ENCODE measurements at regions not wholly inside any gene's neighbourhood (a gene's known extent, or its start where the extent isn't known, plus 50 kb on each side); places are given as distances from the start of the nearest gene placed in this dataset.
"Not testable (repeated sequence)": the region's sequence is repeated elsewhere in the genome, so short reads cannot be mapped to it uniquely, and the experiment has no call there.

DNA sequence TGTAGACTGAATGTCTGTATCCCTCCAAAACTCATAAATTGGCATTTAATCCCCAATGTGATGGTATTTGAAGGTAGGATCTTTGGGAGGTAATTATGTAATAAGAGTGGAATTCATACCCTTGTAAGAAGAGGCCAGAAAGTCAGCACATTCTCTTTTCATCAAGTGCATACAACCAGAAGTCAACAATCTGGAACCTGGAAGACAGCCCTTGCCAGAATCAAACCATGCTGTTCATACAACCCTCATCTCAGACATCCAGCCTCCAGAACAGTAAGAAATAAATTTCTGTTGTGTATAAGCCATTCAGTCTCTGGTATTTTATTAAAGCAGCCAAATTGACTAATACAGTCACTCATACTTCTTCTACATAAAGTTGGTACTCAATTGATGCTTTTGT, 481.0 kb upstream of the SOX9 start:
- Histone ChIP-seq H3K9me3 (ENCODE audit: control insufficient read depth, low read length) (no peaks in the 10 kb centered on the region), H3K4me1 (ENCODE audit: control insufficient read depth, insufficient read depth, low read length, poor library complexity, severe bottlenecking) (no peaks in the 10 kb centered on the region), H3K4me3 (ENCODE audit: insufficient read depth, low read depth, low read length, poor library complexity, severe bottlenecking) (no peak overlapping the region), H3K27ac (ENCODE audit: insufficient read depth, low read length, poor library complexity, severe bottlenecking) (no peak overlapping the region), H3K27me3 (replicated peaks; ENCODE audit: control insufficient read depth, insufficient read depth, low read length, poor library complexity, severe bottlenecking) (no peaks in the 10 kb centered on the region), H3K36me3 (ENCODE audit: control insufficient read depth, insufficient read depth, low read length) (no peaks in the 10 kb centered on the region)
- no peak for DNase-seq

DNA sequence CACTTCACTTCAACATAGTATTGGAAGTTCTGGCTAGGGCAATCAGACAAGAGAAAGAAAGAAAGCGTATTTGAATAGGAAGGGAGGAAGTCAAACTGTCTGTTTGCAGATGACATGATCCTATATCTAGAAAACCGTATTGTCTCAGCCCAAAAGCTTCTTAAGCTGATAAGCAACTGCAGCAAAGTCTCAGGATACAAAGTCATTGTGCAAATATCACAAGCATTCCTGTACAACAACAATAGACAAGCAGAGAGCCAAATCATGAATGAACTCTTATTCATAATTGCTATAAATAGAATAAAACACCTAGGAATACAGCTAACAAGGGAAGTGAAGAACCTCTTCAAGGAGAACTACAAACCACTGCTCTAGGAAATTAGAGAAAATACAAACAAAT, 473.9 kb upstream of the SOX9 start:
- not testable (repeated sequence) for H3K9me3 ChIP-seq (ENCODE audit: control insufficient read depth, low read length); H3K27ac ChIP-seq (ENCODE audit: insufficient read depth, low read length, poor library complexity, severe bottlenecking); H3K27me3 ChIP-seq (replicated peaks; ENCODE audit: control insufficient read depth, insufficient read depth, low read length, poor library complexity, severe bottlenecking); DNase-seq; H3K36me3 ChIP-seq (ENCODE audit: control insufficient read depth, insufficient read depth, low read length); H3K4me1 ChIP-seq (ENCODE audit: control insufficient read depth, insufficient read depth, low read length, poor library complexity, severe bottlenecking); H3K4me3 ChIP-seq (ENCODE audit: insufficient read depth, low read depth, low read length, poor library complexity, severe bottlenecking)

DNA sequence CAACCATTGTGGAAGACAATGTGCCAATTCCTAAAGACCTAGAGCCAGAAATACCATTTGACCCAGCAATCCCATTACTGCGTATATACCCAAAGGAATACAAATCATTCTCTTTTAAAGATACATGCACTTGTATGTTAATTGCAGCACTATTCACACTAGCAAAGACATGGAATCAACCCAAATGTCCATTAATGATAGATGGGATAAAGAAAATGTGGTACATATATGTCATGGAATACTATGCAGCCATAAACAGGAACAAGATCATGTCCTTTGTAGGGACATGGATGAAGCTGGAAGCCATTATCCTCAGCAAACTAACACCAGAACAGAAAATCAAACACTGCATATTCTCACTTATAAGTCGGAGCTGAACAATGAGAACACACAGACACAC, 472.5 kb upstream of the SOX9 start:
- not testable (repeated sequence) for H3K9me3 ChIP-seq (ENCODE audit: control insufficient read depth, low read length)

DNA sequence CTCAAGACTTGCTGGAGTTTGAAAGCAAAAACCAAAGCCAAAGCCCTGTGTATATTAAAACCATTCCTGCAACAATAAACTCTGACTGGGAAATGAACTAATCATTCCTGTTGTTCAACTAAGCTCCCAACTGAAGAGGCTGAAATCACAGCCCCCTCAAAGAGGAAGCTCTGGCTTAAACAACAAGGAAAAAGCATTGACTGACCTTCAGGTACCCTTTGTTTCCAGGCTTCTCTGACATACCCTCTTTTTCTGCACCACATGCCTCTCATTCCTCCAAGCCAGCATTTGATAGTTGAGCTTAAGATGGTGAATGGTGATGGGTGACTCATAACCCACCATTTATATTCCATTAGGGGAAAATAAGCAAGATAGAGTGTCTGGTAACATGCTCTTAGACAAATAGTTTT, 470.9 kb upstream of the SOX9 start:
- Histone ChIP-seq H3K27me3 (replicated peaks; ENCODE audit: control insufficient read depth, insufficient read depth, low read length, poor library complexity, severe bottlenecking) (no peaks in the 10 kb centered on the region), H3K4me1 (ENCODE audit: control insufficient read depth, insufficient read depth, low read length, poor library complexity, severe bottlenecking) (no peaks in the 10 kb centered on the region), H3K27ac (ENCODE audit: insufficient read depth, low read length, poor library complexity, severe bottlenecking) (no peak overlapping the region), H3K36me3 (ENCODE audit: control insufficient read depth, insufficient read depth, low read length) (no peaks in the 10 kb centered on the region), H3K4me3 (ENCODE audit: insufficient read depth, low read depth, low read length, poor library complexity, severe bottlenecking) (no peak overlapping the region), H3K9me3 (ENCODE audit: control insufficient read depth, low read length) (no peaks in the 10 kb centered on the region)
- DNase-seq: no peak

More for the DNA sequence above, 472.5 kb upstream of the SOX9 start:
- H3K27me3 ChIP-seq (replicated peaks; ENCODE audit: control insufficient read depth, insufficient read depth, low read length, poor library complexity, severe bottlenecking); H3K4me1 ChIP-seq (ENCODE audit: control insufficient read depth, insufficient read depth, low read length, poor library complexity, severe bottlenecking); DNase-seq; H3K27ac ChIP-seq (ENCODE audit: insufficient read depth, low read length, poor library complexity, severe bottlenecking); H3K4me3 ChIP-seq (ENCODE audit: insufficient read depth, low read depth, low read length, poor library complexity, severe bottlenecking); H3K36me3 ChIP-seq (ENCODE audit: control insufficient read depth, insufficient read depth, low read length): not testable (repeated sequence)

DNA sequence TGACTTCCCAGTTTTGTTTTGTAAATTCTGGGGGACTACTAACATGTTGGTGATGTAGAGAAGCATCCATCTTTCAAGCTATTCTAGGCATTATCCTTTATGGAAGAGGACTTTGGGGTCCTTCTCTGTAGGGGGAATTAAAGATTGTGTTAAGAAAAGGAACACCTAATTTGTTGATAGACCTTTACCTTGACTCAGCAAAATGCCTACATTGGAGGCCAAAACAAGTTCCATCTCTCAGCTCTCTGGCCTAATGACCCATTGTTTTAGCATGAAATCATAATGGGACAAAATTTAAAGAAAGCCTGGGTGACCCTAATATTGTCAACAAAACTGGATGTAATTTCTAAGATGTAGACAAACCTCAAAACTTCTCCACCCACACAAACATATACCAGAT, 465.3 kb upstream of the SOX9 start:
- H3K9me3 ChIP-seq (ENCODE audit: control insufficient read depth, low read length): no peaks in the 10 kb centered on the region

DNA sequence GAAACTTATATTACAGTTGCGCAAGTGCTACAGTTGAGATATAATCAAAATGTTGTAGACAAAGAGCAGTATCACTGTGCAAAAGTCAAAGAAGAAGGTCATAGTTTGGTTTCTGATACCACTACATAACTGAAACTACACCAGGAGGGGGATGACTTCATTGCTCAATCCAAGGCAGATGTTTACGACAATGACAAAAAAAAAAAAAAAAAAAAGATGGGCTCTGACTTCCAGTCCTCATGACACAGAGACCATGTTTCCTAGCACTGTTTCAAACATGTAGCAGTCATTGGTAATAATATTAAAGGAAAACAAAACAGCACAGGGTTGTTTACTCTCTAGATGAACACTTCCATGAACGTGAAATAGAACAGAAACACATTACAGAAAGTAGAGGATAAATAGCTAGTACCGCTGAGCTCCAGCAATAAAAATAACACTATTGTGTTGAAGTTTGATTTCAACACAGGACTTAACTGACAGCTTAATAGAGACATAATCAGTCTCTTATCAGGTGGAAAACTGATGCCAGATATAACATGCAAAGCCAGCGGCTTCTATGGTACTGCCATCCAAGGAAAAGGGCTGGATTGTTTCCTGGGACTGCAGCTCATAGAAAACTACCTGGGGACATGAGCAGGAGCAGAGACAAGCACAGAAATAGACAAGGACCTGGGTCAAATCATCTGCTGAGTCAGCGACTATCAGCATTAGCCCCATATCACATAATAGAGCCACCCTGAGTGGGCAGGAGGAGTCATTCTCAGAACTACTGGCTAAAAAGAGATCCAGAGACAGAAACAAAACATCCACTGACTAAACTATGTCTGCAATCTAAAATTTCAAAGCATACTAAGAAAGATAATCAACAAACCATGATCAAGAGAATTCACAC, 463.6 kb upstream of the SOX9 start:
- no peak for DNase-seq
- Histone ChIP-seq H3K4me3 (ENCODE audit: insufficient read depth, low read depth, low read length, poor library complexity, severe bottlenecking) (no peak overlapping the region), H3K4me1 (ENCODE audit: control insufficient read depth, insufficient read depth, low read length, poor library complexity, severe bottlenecking) (no peaks in the 10 kb centered on the region), H3K9me3 (ENCODE audit: control insufficient read depth, low read length) (no peaks in the 10 kb centered on the region), H3K36me3 (ENCODE audit: control insufficient read depth, insufficient read depth, low read length) (no peaks in the 10 kb centered on the region), H3K27ac (ENCODE audit: insufficient read depth, low read length, poor library complexity, severe bottlenecking) (no peak overlapping the region), H3K27me3 (replicated peaks; ENCODE audit: control insufficient read depth, insufficient read depth, low read length, poor library complexity, severe bottlenecking) (no peaks in the 10 kb centered on the region)

More for the DNA sequence above, 465.3 kb upstream of the SOX9 start:
- no peaks in the 10 kb centered on the region for H3K36me3 ChIP-seq (ENCODE audit: control insufficient read depth, insufficient read depth, low read length)
- H3K27ac ChIP-seq (ENCODE audit: insufficient read depth, low read length, poor library complexity, severe bottlenecking): no peak overlapping the region
- no peak for DNase-seq
- no peak overlapping the region for H3K4me3 ChIP-seq (ENCODE audit: insufficient read depth, low read depth, low read length, poor library complexity, severe bottlenecking)
- no peaks in the 10 kb centered on the region for H3K27me3 ChIP-seq (replicated peaks; ENCODE audit: control insufficient read depth, insufficient read depth, low read length, poor library complexity, severe bottlenecking)
- no peaks in the 10 kb centered on the region for H3K4me1 ChIP-seq (ENCODE audit: control insufficient read depth, insufficient read depth, low read length, poor library complexity, severe bottlenecking)

DNA sequence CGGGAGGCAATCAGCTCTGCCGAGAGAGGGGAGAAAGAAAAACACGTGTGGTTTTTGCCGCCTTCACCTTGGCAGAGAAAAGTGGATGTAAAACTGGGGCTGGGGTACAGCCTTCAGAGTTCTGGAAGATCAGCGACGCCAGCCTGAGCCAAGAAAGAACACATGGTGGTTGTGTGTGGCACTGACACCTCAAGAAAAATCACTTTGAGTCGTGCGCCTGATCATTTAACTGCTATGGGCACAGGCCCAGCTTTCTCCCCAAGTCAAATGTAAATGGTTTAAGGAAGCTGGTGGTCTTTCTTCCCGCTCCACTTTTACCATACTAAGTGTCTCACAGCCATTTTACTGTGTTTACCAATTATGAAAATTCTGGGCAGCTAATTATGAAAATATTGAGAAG, 461.8 kb upstream of the SOX9 start:
- Histone ChIP-seq H3K9me3 (ENCODE audit: control insufficient read depth, low read length) (no peaks in the 10 kb centered on the region), H3K27me3 (replicated peaks; ENCODE audit: control insufficient read depth, insufficient read depth, low read length, poor library complexity, severe bottlenecking) (no peaks in the 10 kb centered on the region), H3K27ac (ENCODE audit: insufficient read depth, low read length, poor library complexity, severe bottlenecking) (no peak overlapping the region), H3K4me1 (ENCODE audit: control insufficient read depth, insufficient read depth, low read length, poor library complexity, severe bottlenecking) (no peaks in the 10 kb centered on the region), H3K4me3 (ENCODE audit: insufficient read depth, low read depth, low read length, poor library complexity, severe bottlenecking) (no peak overlapping the region), H3K36me3 (ENCODE audit: control insufficient read depth, insufficient read depth, low read length) (no peaks in the 10 kb centered on the region)
- no peak for DNase-seq

DNA sequence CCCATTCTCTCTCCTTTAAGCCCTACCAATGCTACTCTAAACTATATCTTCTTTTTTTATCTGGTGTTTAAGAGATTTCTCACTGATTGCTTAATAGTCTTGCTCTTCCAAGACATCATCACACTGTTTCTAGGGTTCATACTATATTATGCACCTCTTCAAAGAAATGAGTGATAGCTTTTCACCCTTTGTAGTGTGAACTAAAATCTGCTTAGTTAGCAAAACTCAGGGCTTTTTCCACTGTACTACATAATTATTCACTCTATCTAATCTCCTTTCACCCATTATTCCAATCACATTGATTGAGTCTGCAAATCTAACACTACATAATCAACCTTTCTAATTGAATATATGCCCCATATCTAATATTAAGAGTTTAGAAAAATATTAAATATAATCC, 456.0 kb upstream of the SOX9 start:
- Histone ChIP-seq H3K36me3 (ENCODE audit: control insufficient read depth, insufficient read depth, low read length) (no peaks in the 10 kb centered on the region), H3K27ac (ENCODE audit: insufficient read depth, low read length, poor library complexity, severe bottlenecking) (no peak overlapping the region), H3K27me3 (replicated peaks; ENCODE audit: control insufficient read depth, insufficient read depth, low read length, poor library complexity, severe bottlenecking) (no peaks in the 10 kb centered on the region), H3K4me1 (ENCODE audit: control insufficient read depth, insufficient read depth, low read length, poor library complexity, severe bottlenecking) (no peaks in the 10 kb centered on the region), H3K4me3 (ENCODE audit: insufficient read depth, low read depth, low read length, poor library complexity, severe bottlenecking) (no peak overlapping the region), H3K9me3 (ENCODE audit: control insufficient read depth, low read length) (no peaks in the 10 kb centered on the region)
- no peak for DNase-seq

DNA sequence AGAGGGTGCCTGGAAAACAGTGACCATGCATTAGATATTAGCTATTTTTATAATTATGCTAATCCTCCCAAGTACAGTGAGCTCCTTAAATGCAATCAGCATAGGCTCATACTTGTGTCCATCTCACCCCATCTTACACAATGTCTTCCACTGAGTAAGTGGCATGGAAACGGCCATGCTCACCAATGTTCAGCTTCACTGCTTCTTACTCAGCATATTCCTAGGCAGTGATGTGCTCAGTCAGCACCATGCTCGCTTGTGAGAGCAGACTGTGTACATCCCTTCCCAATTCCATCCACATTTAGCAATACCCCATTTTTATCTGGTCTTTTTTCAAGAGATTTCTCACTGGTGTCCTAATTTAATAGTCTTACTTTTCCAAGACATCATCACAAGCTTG, 454.8 kb upstream of the SOX9 start:
- DNase-seq: no peak
- no peaks in the 10 kb centered on the region for H3K4me1 ChIP-seq (ENCODE audit: control insufficient read depth, insufficient read depth, low read length, poor library complexity, severe bottlenecking)
- H3K36me3 ChIP-seq (ENCODE audit: control insufficient read depth, insufficient read depth, low read length): no peaks in the 10 kb centered on the region
- no peak overlapping the region for H3K27ac ChIP-seq (ENCODE audit: insufficient read depth, low read length, poor library complexity, severe bottlenecking)
- no peak overlapping the region for H3K4me3 ChIP-seq (ENCODE audit: insufficient read depth, low read depth, low read length, poor library complexity, severe bottlenecking)
- H3K9me3 ChIP-seq (ENCODE audit: control insufficient read depth, low read length): no peaks in the 10 kb centered on the region
- no peaks in the 10 kb centered on the region for H3K27me3 ChIP-seq (replicated peaks; ENCODE audit: control insufficient read depth, insufficient read depth, low read length, poor library complexity, severe bottlenecking)

DNA sequence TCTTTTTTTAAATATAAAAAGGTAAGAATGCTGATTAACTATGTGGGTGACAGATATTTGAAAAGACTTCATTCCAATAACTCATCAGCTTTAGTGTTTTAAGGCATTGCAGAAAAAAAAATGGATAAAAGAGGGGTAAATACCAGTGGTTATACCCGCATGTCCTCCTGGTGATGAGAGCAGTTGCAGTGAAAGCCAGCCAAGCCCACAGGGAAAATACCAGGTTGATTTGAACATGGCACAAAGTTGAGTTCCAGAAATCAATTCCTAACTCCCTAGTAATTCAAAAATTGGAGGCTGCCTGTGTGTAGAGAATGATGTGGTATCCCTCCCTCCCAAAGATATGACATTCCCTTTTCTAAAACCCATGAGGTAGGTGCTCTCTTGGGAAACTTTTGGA, 453.2 kb upstream of the SOX9 start:
- DNase-seq: no peak
- Histone ChIP-seq H3K9me3 (ENCODE audit: control insufficient read depth, low read length) (no peaks in the 10 kb centered on the region), H3K4me3 (ENCODE audit: insufficient read depth, low read depth, low read length, poor library complexity, severe bottlenecking) (no peak overlapping the region), H3K4me1 (ENCODE audit: control insufficient read depth, insufficient read depth, low read length, poor library complexity, severe bottlenecking) (no peaks in the 10 kb centered on the region), H3K27me3 (replicated peaks; ENCODE audit: control insufficient read depth, insufficient read depth, low read length, poor library complexity, severe bottlenecking) (no peaks in the 10 kb centered on the region), H3K27ac (ENCODE audit: insufficient read depth, low read length, poor library complexity, severe bottlenecking) (no peak overlapping the region), H3K36me3 (ENCODE audit: control insufficient read depth, insufficient read depth, low read length) (no peaks in the 10 kb centered on the region)
